ENCODE measurements at regions not wholly inside any gene's neighbourhood (a gene's known extent, or its start where the extent isn't known, plus 50 kb on each side); places are given as distances from the start of the nearest gene placed in this dataset.
"Not testable (repeated sequence)": the region's sequence is repeated elsewhere in the genome, so short reads cannot be mapped to it uniquely, and the experiment has no call there.

GRCh38 chrY:26167332-26167731 lies 545.4 kb downstream of the CDY1 start:
- H3K4me1 ChIP-seq; H3K9me3 ChIP-seq; intact Hi-C loops (cut with DNase I); H3K36me3 ChIP-seq; H3K27me3 ChIP-seq; H3K4me3 ChIP-seq; DNase-seq; H3K27ac ChIP-seq: not testable (repeated sequence)
- no CpG with 5 or more reads among the region's 2 CpGs for WGBS, 2 donors

GRCh38 chrY:26179326-26179725 lies 557.4 kb downstream of the CDY1 start:
- DNase-seq; H3K27me3 ChIP-seq; H3K36me3 ChIP-seq; H3K4me1 ChIP-seq; H3K9me3 ChIP-seq; intact Hi-C loops (cut with DNase I); H3K4me3 ChIP-seq; H3K27ac ChIP-seq: not testable (repeated sequence)
- no CpG with 5 or more reads among the region's 6 CpGs for WGBS, 2 donors

GRCh38 chrY:26224974-26225373 lies 603.1 kb downstream of the CDY1 start:
- WGBS, 2 donors, result no CpG with 5 or more reads among the region's 1 CpG

GRCh38 chrY:26225468-26225867 lies 603.6 kb downstream of the CDY1 start:
- H3K4me1 ChIP-seq; H3K36me3 ChIP-seq; DNase-seq; H3K27ac ChIP-seq; H3K9me3 ChIP-seq; H3K27me3 ChIP-seq; H3K4me3 ChIP-seq; intact Hi-C loops (cut with DNase I): not testable (repeated sequence)
- no CpG with 5 or more reads among the region's 1 CpG for WGBS, 2 donors

More at GRCh38 chrY:26224974-26225373, 603.1 kb downstream of the CDY1 start:
- H3K4me1 ChIP-seq; intact Hi-C loops (cut with DNase I); H3K27ac ChIP-seq; H3K36me3 ChIP-seq; H3K27me3 ChIP-seq; DNase-seq; H3K4me3 ChIP-seq; H3K9me3 ChIP-seq: not testable (repeated sequence)

GRCh38 chrY:26240944-26241343 lies 619.0 kb downstream of the CDY1 start:
- H3K27me3 ChIP-seq; H3K27ac ChIP-seq; DNase-seq; intact Hi-C loops (cut with DNase I); H3K36me3 ChIP-seq; H3K4me1 ChIP-seq; H3K9me3 ChIP-seq; H3K4me3 ChIP-seq: not testable (repeated sequence)
- WGBS, 2 donors, result no CpG with 5 or more reads among the region's 5 CpGs

- H3K4me3 ChIP-seq; DNase-seq; intact Hi-C loops (cut with DNase I); H3K27ac ChIP-seq; H3K27me3 ChIP-seq; H3K4me1 ChIP-seq; H3K36me3 ChIP-seq; H3K9me3 ChIP-seq: not testable (repeated sequence)
These were observed 632.3 kb downstream of the CDY1 start for GRCh38 chrY:26254262-26254661.

GRCh38 chrY:26265449-26265848 lies 643.5 kb downstream of the CDY1 start:
- no CpG with 5 or more reads among the region's 3 CpGs for WGBS, 2 donors
- H3K27me3 ChIP-seq; DNase-seq; H3K36me3 ChIP-seq; H3K27ac ChIP-seq; intact Hi-C loops (cut with DNase I); H3K4me3 ChIP-seq; H3K4me1 ChIP-seq; H3K9me3 ChIP-seq: not testable (repeated sequence)

GRCh38 chrY:26268421-26268820 lies 646.5 kb downstream of the CDY1 start:
- H3K27me3 ChIP-seq; H3K36me3 ChIP-seq; intact Hi-C loops (cut with DNase I); DNase-seq; H3K27ac ChIP-seq; H3K9me3 ChIP-seq; H3K4me3 ChIP-seq; H3K4me1 ChIP-seq: not testable (repeated sequence)
- no CpG with 5 or more reads among the region's 3 CpGs for WGBS, 2 donors

- DNase-seq; intact Hi-C loops (cut with DNase I): not testable (repeated sequence)
- no CpG with 5 or more reads among the region's 2 CpGs for WGBS, 2 donors
These were observed 647.0 kb downstream of the CDY1 start for GRCh38 chrY:26268934-26269333.

GRCh38 chrY:26273089-26273488 lies 651.2 kb downstream of the CDY1 start:
- H3K27ac ChIP-seq; H3K4me3 ChIP-seq; H3K27me3 ChIP-seq; DNase-seq; H3K4me1 ChIP-seq; H3K36me3 ChIP-seq; intact Hi-C loops (cut with DNase I); H3K9me3 ChIP-seq: not testable (repeated sequence)
- no CpG with 5 or more reads among the region's 2 CpGs for WGBS, 2 donors

More at GRCh38 chrY:26268934-26269333, 647.0 kb downstream of the CDY1 start:
- H3K4me1 ChIP-seq, H3K4me3 ChIP-seq, H3K27ac ChIP-seq, H3K9me3 ChIP-seq, H3K27me3 ChIP-seq, H3K36me3 ChIP-seq: not testable (repeated sequence)

- intact Hi-C loops (cut with DNase I); H3K27ac ChIP-seq; H3K4me1 ChIP-seq; H3K27me3 ChIP-seq; H3K36me3 ChIP-seq; H3K4me3 ChIP-seq; DNase-seq; H3K9me3 ChIP-seq: not testable (repeated sequence)
These were observed 684.1 kb downstream of the CDY1 start for GRCh38 chrY:26306046-26306445.

GRCh38 chrY:26306630-26307385 lies 684.9 kb downstream of the CDY1 start:
- intact Hi-C loops (cut with DNase I); DNase-seq; H3K4me3 ChIP-seq; H3K36me3 ChIP-seq; H3K27ac ChIP-seq; H3K27me3 ChIP-seq; H3K4me1 ChIP-seq; H3K9me3 ChIP-seq: not testable (repeated sequence)
- WGBS, 2 donors, result no CpG with 5 or more reads among the region's 1 CpG

- H3K27ac ChIP-seq; H3K4me1 ChIP-seq; H3K9me3 ChIP-seq; intact Hi-C loops (cut with DNase I); H3K4me3 ChIP-seq; H3K27me3 ChIP-seq; DNase-seq; H3K36me3 ChIP-seq: not testable (repeated sequence)
These were observed 686.4 kb downstream of the CDY1 start for GRCh38 chrY:26308308-26308707.

Measured in sigmoid colon (tissue), 6 donors.